CD14-positive monocyte (primary cell): ENCODE measurements at regions not wholly inside any gene's neighbourhood (a gene's known extent, or its start where the extent isn't known, plus 50 kb on each side); places are given as distances from the start of the nearest gene placed in this dataset.

Experiments used
- DNase-seq, 3 donors: peaks; one replicate each; pipeline ENCODE4 v3.0.0-alpha.2; 2011 to 2022
- H2AFZ ChIP-seq: 2 replicates; pipeline ENCODE4 v1.6.0; 2012; ENCODE audit warnings: mild to moderate bottlenecking, low read depth, low read length, inconsistent platforms; ENCODE audit not compliant: insufficient read depth, poor library complexity, severe bottlenecking
- H3K27ac ChIP-seq, 2 donors: 1 replicate in 1 of 2; 2 replicates in 1 of 2; pipeline ENCODE4 v1.5.1; 2012 to 2013; ENCODE audit warnings: low read length in 2 of 2, control low read depth in 1 of 2, inconsistent platforms in 1 of 2, low read depth in 1 of 2, mild to moderate bottlenecking in 1 of 2
- H3K27me3 ChIP-seq, 2 donors: one replicate each; pipeline versions ENCODE4 v1.6.0 to v1.6.1; 2011 to 2013; ENCODE audit warnings: low read length in 2 of 2; ENCODE audit not compliant: control insufficient read depth in 2 of 2, insufficient read depth in 2 of 2
- H3K36me3 ChIP-seq, 2 donors: replicated peaks in 1 of 2; 1 replicate in 1 of 2; 2 replicates in 1 of 2; pipeline versions ENCODE4 v1.5.1 to v1.6.1; 2012 to 2013; ENCODE audit warnings: low read length in 2 of 2, control low read depth in 1 of 2, inconsistent platforms in 1 of 2, mild to moderate bottlenecking in 1 of 2; ENCODE audit not compliant: insufficient read depth in 2 of 2, control insufficient read depth in 1 of 2
- H3K4me1 ChIP-seq, 2 donors: 1 replicate in 1 of 2; 2 replicates in 1 of 2; pipeline versions ENCODE4 v1.5.1 to v1.6.1; 2012 to 2013; ENCODE audit warnings: low read length in 2 of 2, control low read depth in 1 of 2, inconsistent platforms in 1 of 2, mild to moderate bottlenecking in 1 of 2, moderate library complexity in 1 of 2; ENCODE audit not compliant: insufficient read depth in 2 of 2, control insufficient read depth in 1 of 2
- H3K4me2 ChIP-seq: replicated peaks from 2 replicates; pipeline ENCODE3; 2012; ENCODE audit warnings: low read length, moderate library complexity, mild to moderate bottlenecking; ENCODE audit not compliant: poor library complexity, severe bottlenecking; ENCODE audit errors: extremely low read depth
- H3K4me3 ChIP-seq, 3 experiments: fragments of 200-600 bp in 1 of 3; sonication (generic) in 1 of 3; replicated peaks in 1 of 3; 1 replicate in 2 of 3; 2 replicates in 1 of 3; pipeline ENCODE4 v1.5.1; 2011 to 2013; ENCODE audit warnings: low read length in 3 of 3, mild to moderate bottlenecking in 3 of 3, control low read depth in 2 of 3, low read depth in 2 of 3, inconsistent platforms in 1 of 3, moderate library complexity in 1 of 3
- H3K79me2 ChIP-seq: 2 replicates; pipeline ENCODE4 v1.6.0; 2012; ENCODE audit warnings: mild to moderate bottlenecking, control low read depth, inconsistent platforms, low read length, moderate library complexity; ENCODE audit not compliant: insufficient read depth
- H3K9ac ChIP-seq: 2 replicates; pipeline ENCODE4 v1.6.0; 2017; ENCODE audit warnings: low read length, mild to moderate bottlenecking; ENCODE audit not compliant: insufficient read depth, poor library complexity, severe bottlenecking
- H3K9me3 ChIP-seq, 2 donors: replicated peaks in 1 of 2; 1 replicate in 1 of 2; 2 replicates in 1 of 2; pipeline versions ENCODE4 v1.5.1 to v1.6.1; 2012 to 2013; ENCODE audit warnings: low read length in 2 of 2, control low read depth in 1 of 2; ENCODE audit not compliant: control insufficient read depth in 1 of 2, insufficient read depth in 1 of 2
- H4K20me1 ChIP-seq: 2 replicates; pipeline ENCODE4 v1.6.0; 2012; ENCODE audit warnings: mild to moderate bottlenecking, low read length, control low read depth, moderate library complexity; ENCODE audit not compliant: insufficient read depth
- H3K27ac Mint-ChIP-seq, 7 donors: one replicate each; pipeline ENCODE4 v1.8.0; 2020; ENCODE audit warnings: mild to moderate bottlenecking in 7 of 7, mixed read lengths in 7 of 7, moderate library complexity in 6 of 7, inconsistent platforms in 2 of 7
- H3K27me3 Mint-ChIP-seq, 3 donors: one replicate each; pipeline ENCODE4 v1.8.0; 2021 to 2022; ENCODE audit warnings: low read depth in 3 of 3, mild to moderate bottlenecking in 3 of 3, mixed read lengths in 3 of 3, moderate library complexity in 3 of 3, inconsistent platforms in 1 of 3
- H3K36me3 Mint-ChIP-seq, 2 donors: one replicate each; pipeline ENCODE4 v1.8.0; 2020; ENCODE audit warnings: mixed read lengths in 2 of 2, inconsistent platforms in 1 of 2, mild to moderate bottlenecking in 1 of 2
- H3K4me1 Mint-ChIP-seq: one replicate; pipeline ENCODE4 v1.8.0; 2020; ENCODE audit warnings: mild to moderate bottlenecking, mixed read lengths
- H3K4me3 Mint-ChIP-seq, 2 donors: one replicate each; pipeline ENCODE4 v1.8.0; 2020; ENCODE audit warnings: mild to moderate bottlenecking in 2 of 2, mixed read lengths in 2 of 2, moderate library complexity in 1 of 2
- H3K9me3 Mint-ChIP-seq, 7 donors: one replicate each; pipeline ENCODE4 v1.8.0; 2020 to 2022; ENCODE audit warnings: mixed read lengths in 7 of 7, mild to moderate bottlenecking in 6 of 7, moderate library complexity in 6 of 7, inconsistent platforms in 2 of 7
- CTCF ChIP-seq: fragments of 200-600 bp; IDR thresholded peaks from one replicate; pipeline ENCODE4 v1.8.0; 2022; ENCODE audit warnings: antibody characterized with exemption, mild to moderate bottlenecking
- WGBS: methylation state at CpG from one replicate; pipeline ENCODE4 v1.1.5; 2013; ENCODE audit warnings: missing lambda C conversion rate; ENCODE audit not compliant: insufficient coverage; 5-methylcytosine and 5-hydroxymethylcytosine counted together
- intact Hi-C, 2 donors: fragments of 100-400 bp; cut with micrococcal nuclease; formaldehyde crosslinking; loops; one replicate each; pipeline versions ENCODE4 v1.15.0 to v1.15.1; 2023

- Histone ChIP-seq H3K79me2 (no peaks in the 10 kb centered on the region), H3K27ac (no peak overlapping the region), H3K4me2 (peak overlapping the region; percentile 61), H2AFZ (no peak overlapping the region), H3K9ac (no peak overlapping the region), H4K20me1 (no peaks in the 10 kb centered on the region), H3K36me3 (no peaks in the 10 kb centered on the region), H3K4me3 (peak overlapping the region in 1 of 3 experiments; percentile 46), H3K4me1 (peaks cover 4% of the 10 kb centered on the region in 2 donors), H3K9me3 (no peaks in the 10 kb centered on the region), H3K27me3 (no peaks in the 10 kb centered on the region)
- TF ChIP-seq CTCF, result peak; percentile 86
- H3K9me3 Mint-ChIP-seq, result peaks cover 0 to 4% (median 0%) of the 10 kb centered on the region in 7 donors
- DNase-seq, result peak; percentile 47 to 71 (median 59)
- intact Hi-C loops, result no loop called here
- H3K27ac Mint-ChIP-seq, result peak overlapping the region in 1 of 7 donors; percentile 63
- WGBS, result 0% methylated on average over 2 of the region's 5 CpGs
- peak overlapping the region; percentile 39 to 60 for H3K4me3 Mint-ChIP-seq
- no peaks in the 10 kb centered on the region for H3K36me3 Mint-ChIP-seq
- H3K4me1 Mint-ChIP-seq, result peaks cover 14% of the 10 kb centered on the region
- H3K27me3 Mint-ChIP-seq, result peaks cover 0 to 4% (median 2%) of the 10 kb centered on the region in 3 donors
Measured at GRCh38 chr5:108681079-108681921, 66.4 kb upstream of the FER start.

GRCh38 chr5:108678091-108678490 is 69.6 kb upstream of the FER start:
- Histone ChIP-seq H3K4me2 (no peak overlapping the region), H3K36me3 (no peaks in the 10 kb centered on the region), H3K27ac (no peak overlapping the region), H3K27me3 (no peaks in the 10 kb centered on the region), H3K9me3 (no peaks in the 10 kb centered on the region), H4K20me1 (no peaks in the 10 kb centered on the region), H3K79me2 (no peaks in the 10 kb centered on the region), H3K9ac (no peak overlapping the region), H3K4me3 (no peak overlapping the region), H2AFZ (no peak overlapping the region), H3K4me1 (peaks cover 4% of the 10 kb centered on the region in 2 donors)
- 93% methylated on average over 2 of the region's 4 CpGs for WGBS
- peaks cover 10% of the 10 kb centered on the region for H3K4me1 Mint-ChIP-seq
- peaks cover 0 to 2% (median 0%) of the 10 kb centered on the region in 7 donors for H3K9me3 Mint-ChIP-seq
- no peak overlapping the region for H3K4me3 Mint-ChIP-seq
- intact Hi-C loops, result no loop called here
- H3K36me3 Mint-ChIP-seq, result no peaks in the 10 kb centered on the region
- no peak for DNase-seq
- H3K27me3 Mint-ChIP-seq, result peaks cover 0 to 4% (median 2%) of the 10 kb centered on the region in 3 donors
- peak overlapping the region in 1 of 7 donors; percentile 12 for H3K27ac Mint-ChIP-seq
- TF ChIP-seq CTCF, result no peak
